BJ (cell line): ENCODE measurements at regions not wholly inside any gene's neighbourhood (a gene's known extent, or its start where the extent isn't known, plus 50 kb on each side); places are given as distances from the start of the nearest gene placed in this dataset.

Experiments used
- CTCF ChIA-PET: fragments of 350-600 bp; formaldehyde crosslinking; extraction: SDS; loops from one replicate; lab custom pipeline; 2021; ENCODE audit warnings: antibody characterized with exemption, inconsistent platforms; lab: Yijun Ruan, JAX
- POLR2A ChIA-PET: fragments of 300-600 bp; sonication (Branson Sonifier 250); formaldehyde crosslinking; extraction: SDS; loops from one replicate; lab custom pipeline; 2021; ENCODE audit warnings: antibody characterized with exemption; lab: Charles Lee
- DNase-seq: peaks from one replicate; pipeline ENCODE4 v3.0.0-alpha.2; 2011; ENCODE audit warnings: low read depth
- H3K27me3 ChIP-seq: 2 replicates; pipeline ENCODE4 v1.6.0; 2011; ENCODE audit warnings: low read length; ENCODE audit not compliant: control insufficient read depth, insufficient read depth
- H3K36me3 ChIP-seq: 2 replicates; pipeline ENCODE4 v1.5.1; 2011; ENCODE audit warnings: low read length; ENCODE audit not compliant: control insufficient read depth, insufficient read depth
- H3K4me3 ChIP-seq: 2 replicates; pipeline ENCODE4 v1.5.1; 2011; ENCODE audit warnings: low read depth, mild to moderate bottlenecking, control low read depth, low read length
- TF ChIP-seq, protein P1 (sequence below): IDR thresholded peaks from 2 replicates; pipeline ENCODE4 v1.5.1; 2011; ENCODE audit warnings: low read depth, mild to moderate bottlenecking, control low read depth, inconsistent platforms, low read length, moderate library complexity; ENCODE audit not compliant: insufficient read depth

- H3K36me3 ChIP-seq, result no peaks in the 10 kb centered on the region
- TF ChIP-seq, protein P1, sequence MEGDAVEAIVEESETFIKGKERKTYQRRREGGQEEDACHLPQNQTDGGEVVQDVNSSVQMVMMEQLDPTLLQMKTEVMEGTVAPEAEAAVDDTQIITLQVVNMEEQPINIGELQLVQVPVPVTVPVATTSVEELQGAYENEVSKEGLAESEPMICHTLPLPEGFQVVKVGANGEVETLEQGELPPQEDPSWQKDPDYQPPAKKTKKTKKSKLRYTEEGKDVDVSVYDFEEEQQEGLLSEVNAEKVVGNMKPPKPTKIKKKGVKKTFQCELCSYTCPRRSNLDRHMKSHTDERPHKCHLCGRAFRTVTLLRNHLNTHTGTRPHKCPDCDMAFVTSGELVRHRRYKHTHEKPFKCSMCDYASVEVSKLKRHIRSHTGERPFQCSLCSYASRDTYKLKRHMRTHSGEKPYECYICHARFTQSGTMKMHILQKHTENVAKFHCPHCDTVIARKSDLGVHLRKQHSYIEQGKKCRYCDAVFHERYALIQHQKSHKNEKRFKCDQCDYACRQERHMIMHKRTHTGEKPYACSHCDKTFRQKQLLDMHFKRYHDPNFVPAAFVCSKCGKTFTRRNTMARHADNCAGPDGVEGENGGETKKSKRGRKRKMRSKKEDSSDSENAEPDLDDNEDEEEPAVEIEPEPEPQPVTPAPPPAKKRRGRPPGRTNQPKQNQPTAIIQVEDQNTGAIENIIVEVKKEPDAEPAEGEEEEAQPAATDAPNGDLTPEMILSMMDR, result no peak
- H3K4me3 ChIP-seq, result no peak overlapping the region
- POLR2A ChIA-PET, result no interaction called here
- CTCF ChIA-PET, result no interaction called here
- no peak for DNase-seq
- H3K27me3 ChIP-seq, result no peaks in the 10 kb centered on the region
These were observed 126.6 kb downstream of the ZFP36L2 start for GRCh38 chr2:43099797-43100196.

GRCh38 chr2:43098539-43098938 is 127.9 kb downstream of the ZFP36L2 start:
- ChIA-PET POLR2A (interaction anchor here (0.7 kb wide), 1 partner anchor 14 kb away, joined by 6 read pairs; no protein-coding TSS in a partner anchor), CTCF (interaction anchor here (0.9 kb wide), 1 partner anchor 73 kb away, joined by 3 read pairs; no protein-coding TSS in a partner anchor)
- Histone ChIP-seq H3K36me3 (no peaks in the 10 kb centered on the region), H3K27me3 (no peaks in the 10 kb centered on the region), H3K4me3 (no peak overlapping the region)
- TF ChIP-seq, protein P1, result no peak
- no peak for DNase-seq

GRCh38 chr2:43097644-43098408 is 128.6 kb downstream of the ZFP36L2 start:
- POLR2A ChIA-PET, result no interaction called here

DNA sequence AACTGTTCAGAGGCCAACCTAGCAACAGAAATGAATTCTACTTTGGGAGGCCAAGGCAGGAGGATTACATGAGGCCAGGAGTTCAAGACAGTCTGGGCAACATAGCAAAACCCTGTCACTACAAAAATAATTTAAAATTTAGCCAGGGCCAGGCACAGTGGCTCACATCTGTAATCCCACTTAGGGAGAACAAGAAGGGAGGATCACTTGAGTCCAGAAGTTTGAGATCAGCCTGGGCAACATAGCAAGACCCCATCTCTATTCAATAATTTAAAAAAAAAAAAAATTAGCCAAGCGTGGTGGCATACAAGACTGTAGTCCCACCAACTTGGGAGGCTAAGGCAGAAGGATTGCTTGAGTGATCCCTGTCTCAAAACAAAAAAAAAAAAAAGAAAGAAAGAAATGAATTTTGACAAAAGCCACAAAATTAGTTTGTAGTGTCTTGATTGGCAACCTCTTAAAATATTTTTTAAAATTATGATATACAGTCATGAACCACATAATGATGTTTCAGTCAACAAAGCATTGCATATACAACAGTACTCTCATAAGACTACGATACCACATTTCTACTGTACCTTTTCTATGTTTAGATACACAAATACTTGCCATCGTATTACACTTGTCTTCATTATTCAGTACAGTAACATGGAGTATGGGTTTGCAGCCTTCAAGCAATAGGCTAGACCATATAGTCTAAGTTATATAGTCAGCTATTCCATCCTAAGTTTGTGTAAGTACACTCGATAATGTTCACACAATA is 130.7 kb downstream of the ZFP36L2 start:
- TF ChIP-seq, protein P1, result no peak
- Histone ChIP-seq H3K27me3 (no peaks in the 10 kb centered on the region), H3K4me3 (no peak overlapping the region), H3K36me3 (no peaks in the 10 kb centered on the region)
- no peak for DNase-seq
- CTCF ChIA-PET, result no interaction called here
- POLR2A ChIA-PET, result no interaction called here

More at GRCh38 chr2:43097644-43098408, 128.6 kb downstream of the ZFP36L2 start:
- DNase-seq, result no peak
- H3K36me3 ChIP-seq, result no peaks in the 10 kb centered on the region
- H3K4me3 ChIP-seq, result no peak overlapping the region
- no peaks in the 10 kb centered on the region for H3K27me3 ChIP-seq
- TF ChIP-seq, protein P1, result no peak
- CTCF ChIA-PET, result interaction anchor here (0.9 kb wide), 1 partner anchor 72 kb away, joined by 3 read pairs; no protein-coding TSS in a partner anchor

GRCh38 chr2:43092520-43093179 is 133.8 kb downstream of the ZFP36L2 start:
- CTCF ChIA-PET, result interaction anchor here (0.6 to 2.3 kb wide), 4 partner anchors 12 to 792 kb away, joined by 3 to 8 read pairs (median 3); no protein-coding TSS in a partner anchor
- TF ChIP-seq, protein P1, result no peak

More at GRCh38 chr2:43092520-43093179, 133.8 kb downstream of the ZFP36L2 start:
- no peak for DNase-seq
- Histone ChIP-seq H3K4me3 (no peak overlapping the region), H3K36me3 (no peaks in the 10 kb centered on the region), H3K27me3 (no peaks in the 10 kb centered on the region)
- POLR2A ChIA-PET, result no interaction called here
